OCI-LY3 (cell line): ENCODE measurements at regions not wholly inside any gene's neighbourhood (a gene's known extent, or its start where the extent isn't known, plus 50 kb on each side); places are given as distances from the start of the nearest gene placed in this dataset.

Source experiments
- CTCF ChIP-seq: fragments of 200-600, 300-600 bp; sonication (generic); IDR thresholded peaks from 2 replicates; pipeline ENCODE4 v1.5.1; 2014; ENCODE audit warnings: antibody characterized with exemption, low read length, low read depth
- EZH2phosphoT487 ChIP-seq: fragments of 200-600 bp; shearing (Covaris generic); IDR thresholded peaks from 2 replicates; pipeline ENCODE4 v1.6.1; 2018; ENCODE audit warnings: antibody characterized with exemption, mixed run types, low read depth

GRCh38 chr18:67358947-67359346 lies 157.6 kb downstream of the DSEL start:
- no peak for TF ChIP-seq CTCF
- no peak for TF ChIP-seq EZH2phosphoT487
